ENCODE measurements at regions not wholly inside any gene's neighbourhood (a gene's known extent, or its start where the extent isn't known, plus 50 kb on each side); places are given as distances from the start of the nearest gene placed in this dataset.
"Not testable (repeated sequence)": the region's sequence is repeated elsewhere in the genome, so short reads cannot be mapped to it uniquely, and the experiment has no call there.

DNA sequence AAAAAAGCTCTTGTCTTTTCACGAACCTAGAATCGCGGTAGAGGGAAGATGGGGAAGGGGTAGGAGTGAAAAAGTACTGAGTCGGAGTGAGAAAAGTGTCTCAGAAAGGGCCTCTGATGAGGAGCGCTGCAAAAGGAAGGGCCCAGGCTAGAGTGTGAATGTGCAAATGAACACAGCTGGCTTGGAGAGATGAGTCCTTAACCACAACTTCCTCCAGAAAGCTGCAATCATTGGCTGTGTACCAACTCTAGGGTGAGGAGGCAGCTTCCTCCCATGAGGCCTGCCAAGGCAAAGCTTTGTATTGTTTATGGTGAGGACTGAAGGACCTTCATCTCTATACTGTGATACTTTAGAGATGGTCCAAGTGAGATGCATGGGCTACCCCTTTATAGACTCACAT, 566.9 kb upstream of the ANO5 start:
- no peak for DNase-seq

DNA sequence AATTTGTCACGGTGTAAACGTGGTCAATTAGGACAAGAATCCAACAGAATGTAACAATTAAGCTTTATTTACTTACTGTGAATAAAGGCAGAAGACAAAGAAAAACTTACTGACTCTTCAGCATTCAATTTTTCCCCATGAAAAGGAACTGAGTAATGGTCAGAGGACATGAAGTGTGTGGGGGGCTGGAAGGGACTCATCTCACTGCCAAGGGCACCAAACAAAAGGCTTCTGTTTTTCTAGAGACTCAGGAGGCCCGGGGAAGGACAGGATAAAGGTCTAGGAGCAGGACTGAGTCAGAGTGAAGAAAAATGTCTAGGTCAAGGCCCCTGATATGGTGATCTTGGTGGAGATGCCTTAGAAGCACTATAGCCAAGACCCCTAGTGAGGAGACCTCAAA, 564.2 kb upstream of the ANO5 start:
- DNase-seq = no peak

DNA sequence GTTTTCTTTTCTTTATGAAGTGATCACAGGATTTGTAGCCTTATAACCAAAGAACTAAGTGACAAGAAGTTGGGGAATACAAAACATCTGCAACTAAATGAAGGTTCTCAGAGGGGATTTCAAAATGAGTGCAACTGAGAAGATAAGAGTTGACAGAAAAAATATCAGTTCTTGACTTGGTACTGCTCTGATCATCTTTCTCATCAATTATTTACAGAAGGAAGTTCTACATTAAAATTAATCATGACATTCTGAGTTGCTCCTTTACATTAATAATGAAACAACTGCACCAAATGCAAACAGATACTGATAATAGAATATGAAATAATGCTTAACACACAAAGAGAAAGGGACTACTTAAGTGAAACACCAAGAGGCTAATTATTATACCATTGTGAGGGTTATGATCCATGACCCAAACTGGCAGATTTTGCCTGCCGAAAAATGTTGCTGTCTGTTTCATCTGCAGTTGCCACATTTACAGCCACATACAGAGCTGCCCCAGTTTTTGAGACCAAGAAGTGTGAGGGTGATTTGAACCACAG, 561.9 kb upstream of the ANO5 start:
- no peak for DNase-seq

GRCh38 chr11:21631991-21632390, 560.9 kb upstream of the ANO5 start:
- DNase-seq = peak; percentile 90

- no peak for DNase-seq
These were observed 558.4 kb upstream of the ANO5 start for GRCh38 chr11:21634491-21634890.

DNA sequence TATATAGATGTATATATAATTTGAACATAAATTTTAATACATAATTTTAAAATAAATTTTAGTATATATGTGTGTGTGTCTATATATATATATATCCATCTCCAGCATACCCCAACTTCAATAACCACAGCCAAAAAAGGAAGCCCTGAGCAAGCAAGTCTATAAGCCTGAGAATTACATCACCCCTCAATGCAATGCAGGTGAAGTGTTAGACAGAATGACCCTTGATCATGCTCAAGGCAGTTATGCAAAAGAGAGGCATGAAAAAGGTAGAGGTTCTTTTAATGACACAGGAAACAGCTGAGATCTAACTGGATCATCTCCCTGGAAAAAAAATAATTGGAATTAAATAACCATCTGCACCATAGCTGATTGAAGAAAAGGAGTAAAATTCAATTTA, 557.9 kb upstream of the ANO5 start:
- DNase-seq = no peak

DNA sequence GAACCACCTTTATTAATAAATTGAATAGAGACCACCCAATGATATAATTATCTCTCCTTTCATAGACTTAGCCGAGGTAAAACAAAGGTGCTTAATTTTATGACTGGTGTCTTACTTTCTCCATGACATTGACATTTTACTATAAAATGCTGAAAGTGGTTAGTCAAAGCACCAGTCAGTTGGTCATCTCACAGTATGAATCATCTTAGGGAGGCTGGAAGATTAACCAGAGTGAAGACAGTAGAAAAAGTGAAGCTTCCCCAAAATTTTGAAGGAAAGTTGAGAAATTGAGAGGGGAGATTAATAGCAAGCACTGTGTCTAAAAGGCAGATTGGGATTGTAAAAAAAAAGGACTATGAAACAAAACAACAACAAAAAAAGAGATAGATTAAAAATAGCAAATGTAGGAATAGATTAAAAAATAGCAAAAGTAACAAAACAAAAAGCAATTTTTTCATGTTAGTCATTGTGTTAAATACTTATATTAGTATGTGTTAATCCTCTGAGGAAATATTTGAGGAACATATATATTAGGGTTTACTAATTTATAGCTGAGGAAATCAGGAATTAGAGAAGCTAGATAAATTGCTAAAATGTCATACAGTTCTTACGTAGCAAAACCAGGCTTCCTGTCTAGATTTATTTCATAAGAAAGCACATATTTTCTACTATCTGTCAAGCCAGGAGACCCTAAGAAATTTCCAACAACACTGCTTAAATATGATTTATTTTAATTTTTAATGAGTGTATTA, 557.3 kb upstream of the ANO5 start:
- no peak for DNase-seq

GRCh38 chr11:21636561-21636960, 556.3 kb upstream of the ANO5 start:
- DNase-seq = no peak

DNA sequence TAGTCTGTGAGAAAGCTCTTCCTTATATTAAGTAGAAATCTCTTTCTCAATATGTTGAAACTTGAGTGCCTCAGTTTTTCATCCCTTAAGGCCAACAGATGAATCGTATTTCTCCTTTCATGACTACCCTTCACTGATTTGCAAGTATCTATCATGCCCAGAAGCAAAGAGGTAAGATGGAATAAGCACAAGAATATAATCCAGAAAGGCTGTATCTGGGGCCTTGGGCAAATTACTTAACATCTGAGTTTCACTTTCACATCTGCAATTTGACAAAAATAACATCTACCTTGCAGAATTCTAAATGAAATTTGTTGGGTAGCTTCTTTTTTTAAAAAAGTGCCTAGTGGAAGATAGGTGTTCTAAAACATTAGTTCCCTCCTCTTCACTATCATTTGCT, 552.4 kb upstream of the ANO5 start:
- no peak for DNase-seq

- DNase-seq = no peak
These were observed 551.0 kb upstream of the ANO5 start for GRCh38 chr11:21641869-21642268.

- no peak for DNase-seq
These were observed 546.5 kb upstream of the ANO5 start for GRCh38 chr11:21646351-21646750.

DNA sequence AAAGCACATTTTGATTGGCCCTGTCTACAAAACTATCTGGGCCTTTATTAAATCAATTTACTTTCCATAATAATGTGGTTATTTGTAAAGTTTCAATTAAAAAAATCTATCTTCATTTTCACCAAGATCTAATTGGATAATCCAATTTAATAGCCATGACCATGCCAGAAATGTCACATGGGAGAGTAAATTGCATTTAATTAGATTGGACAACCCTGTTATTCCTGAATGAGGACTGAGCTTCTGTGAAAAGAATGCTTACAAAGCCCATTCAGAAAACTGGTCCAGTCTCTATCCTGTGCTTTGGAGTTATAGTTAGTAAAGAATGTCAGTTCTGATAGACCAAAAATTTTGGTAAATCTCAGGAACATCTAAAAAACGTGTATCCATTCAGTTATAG, 541.9 kb upstream of the ANO5 start:
- DNase-seq = no peak

DNA sequence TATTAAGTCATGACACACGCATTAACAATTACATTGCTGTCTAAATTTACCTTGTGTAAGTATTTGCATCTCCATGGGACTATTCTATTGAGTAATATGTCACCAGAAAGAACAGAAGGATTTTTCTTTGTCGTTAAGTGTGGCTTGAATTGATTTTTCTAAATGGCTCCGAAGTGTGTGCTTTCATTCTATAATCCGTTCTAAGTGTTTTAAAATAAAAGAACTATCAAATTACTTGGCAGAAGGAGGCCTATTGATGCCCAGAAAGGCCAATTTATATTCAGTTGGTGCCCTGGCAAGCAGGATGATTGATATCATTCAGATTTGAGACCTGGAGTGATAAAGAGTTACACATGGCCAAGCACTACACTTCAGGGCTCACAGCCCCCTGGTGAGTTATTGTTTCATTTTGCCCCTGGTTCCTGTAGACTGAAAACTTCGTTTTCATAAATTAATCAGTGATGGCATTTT, 538.9 kb upstream of the ANO5 start:
- DNase-seq = peak; percentile 68

GRCh38 chr11:21656065-21656464, 536.8 kb upstream of the ANO5 start:
- no peak for DNase-seq

DNA sequence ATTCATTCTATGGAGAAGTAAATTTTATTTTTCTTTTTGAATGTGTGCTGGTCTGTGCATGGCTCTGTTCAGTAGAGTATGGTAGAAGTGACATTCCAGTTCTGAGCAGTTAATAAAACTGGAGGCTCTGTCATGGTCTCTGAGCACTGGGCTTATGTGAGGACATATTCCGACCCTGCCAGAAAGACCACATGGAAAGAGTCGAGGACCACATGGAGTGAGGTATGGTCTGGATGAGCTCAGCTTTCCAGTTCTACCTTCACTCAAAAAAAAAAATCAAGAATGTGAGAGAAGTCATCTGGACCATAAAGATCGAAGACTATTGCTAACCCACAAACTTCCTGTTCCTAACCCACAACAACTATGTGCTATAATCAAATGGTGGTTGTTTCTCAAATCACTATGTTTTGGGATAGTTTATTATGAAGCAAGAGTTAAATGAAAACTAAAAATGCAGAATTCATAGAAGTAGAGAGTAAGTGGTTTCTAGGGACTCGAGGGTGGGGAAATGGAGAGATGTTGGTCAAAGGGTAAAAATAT, 534.2 kb upstream of the ANO5 start:
- no peak for DNase-seq

GRCh38 chr11:21659377-21659776, 533.5 kb upstream of the ANO5 start:
- DNase-seq = not testable (repeated sequence)

DNA sequence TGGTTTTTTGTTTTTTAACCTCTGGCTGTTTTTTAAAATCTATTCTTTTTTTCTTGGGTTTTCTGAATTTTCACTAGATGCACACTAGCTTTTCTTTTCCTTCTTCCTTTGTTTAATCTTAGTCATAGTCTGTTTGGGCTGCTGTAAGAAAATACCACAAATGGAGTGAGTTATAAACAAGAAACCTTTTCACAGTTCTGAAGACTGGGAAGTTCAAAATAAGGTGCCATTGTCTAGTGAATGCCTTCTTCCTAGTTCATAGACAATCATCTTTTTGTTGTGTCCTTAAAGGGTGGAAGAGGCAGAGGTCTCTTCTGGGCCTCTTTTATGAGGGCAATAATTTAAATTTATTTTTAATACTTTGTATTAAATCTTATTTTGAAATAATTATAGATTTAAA, 532.9 kb upstream of the ANO5 start:
- no peak for DNase-seq

GRCh38 chr11:21675049-21675616, 517.8 kb upstream of the ANO5 start:
- no peak for DNase-seq

GRCh38 chr11:21687643-21688042, 505.2 kb upstream of the ANO5 start:
- no peak for DNase-seq

DNA sequence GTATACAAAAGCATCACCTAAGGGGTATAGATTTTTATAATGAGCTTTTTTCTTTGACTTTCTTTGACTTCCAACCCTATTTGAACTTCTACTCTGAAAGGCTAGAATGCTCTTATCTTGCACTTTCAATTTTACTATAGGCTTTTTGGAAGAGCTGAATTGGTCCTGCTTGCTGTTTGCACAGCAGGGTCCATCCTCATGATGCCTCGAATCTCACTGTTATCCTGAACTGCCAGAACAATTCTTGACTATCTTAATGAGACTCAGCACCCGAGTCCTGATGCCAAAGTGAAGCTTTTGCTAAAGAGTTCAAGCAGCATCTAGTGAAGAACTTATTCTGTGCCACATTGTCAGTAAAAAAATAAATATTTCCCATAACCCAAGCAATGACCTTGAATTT, 488.3 kb upstream of the ANO5 start:
- no peak for DNase-seq

GRCh38 chr11:21707116-21707739, 485.7 kb upstream of the ANO5 start:
- no peak for DNase-seq

DNA sequence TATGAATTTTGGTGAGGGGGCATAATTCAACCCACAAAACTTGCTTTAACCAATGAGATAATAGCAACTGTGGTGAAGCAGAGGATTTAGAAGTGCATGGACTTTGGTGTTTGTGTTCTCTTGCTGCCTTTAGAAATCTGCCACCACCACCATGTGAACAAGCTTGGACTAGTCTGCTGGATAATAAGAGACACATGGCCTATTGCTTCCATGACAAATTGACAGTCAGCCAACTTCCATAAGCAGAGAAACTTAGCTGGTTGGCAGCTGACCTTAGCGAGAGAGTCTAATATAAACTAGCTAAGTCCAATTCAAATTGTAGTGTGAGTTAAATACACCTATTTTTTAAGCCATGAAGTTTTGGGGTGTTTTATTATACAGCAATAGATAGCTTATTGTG, 482.1 kb upstream of the ANO5 start:
- DNase-seq = peak; percentile 95

- DNase-seq = no peak
These were observed 481.5 kb upstream of the ANO5 start for GRCh38 chr11:21711341-21711740.

DNA sequence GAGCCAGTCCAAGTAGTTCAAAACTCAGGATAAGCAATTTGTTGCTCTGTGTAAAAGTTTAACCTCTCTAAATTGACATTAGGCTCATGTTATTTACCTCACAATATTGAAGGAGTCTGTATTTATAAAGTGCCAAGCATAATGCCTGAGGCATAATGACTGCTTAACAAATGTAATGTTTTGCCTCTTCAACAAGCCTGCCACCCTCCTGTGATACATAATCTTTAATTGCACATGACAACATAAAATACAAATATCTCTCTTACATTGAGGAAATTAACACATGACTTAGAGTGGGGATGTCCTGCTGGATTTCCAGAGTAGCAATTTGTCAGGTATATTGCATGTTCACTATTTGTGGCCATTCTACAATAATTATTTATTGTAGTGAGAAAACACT, 469.2 kb upstream of the ANO5 start:
- DNase-seq = no peak
